HG03460 (cell line): ENCODE measurements at regions not wholly inside any gene's neighbourhood (a gene's known extent, or its start where the extent isn't known, plus 50 kb on each side); places are given as distances from the start of the nearest gene placed in this dataset.
"Not testable (repeated sequence)": the region's sequence is repeated elsewhere in the genome, so short reads cannot be mapped to it uniquely, and the experiment has no call there.

Experiments used
- ATAC-seq: cut with Tn5 transposase; IDR thresholded peaks from one replicate; pipeline ENCODE4 v1.9.1; 2021; ENCODE audit not compliant: unreplicated experiment

DNA sequence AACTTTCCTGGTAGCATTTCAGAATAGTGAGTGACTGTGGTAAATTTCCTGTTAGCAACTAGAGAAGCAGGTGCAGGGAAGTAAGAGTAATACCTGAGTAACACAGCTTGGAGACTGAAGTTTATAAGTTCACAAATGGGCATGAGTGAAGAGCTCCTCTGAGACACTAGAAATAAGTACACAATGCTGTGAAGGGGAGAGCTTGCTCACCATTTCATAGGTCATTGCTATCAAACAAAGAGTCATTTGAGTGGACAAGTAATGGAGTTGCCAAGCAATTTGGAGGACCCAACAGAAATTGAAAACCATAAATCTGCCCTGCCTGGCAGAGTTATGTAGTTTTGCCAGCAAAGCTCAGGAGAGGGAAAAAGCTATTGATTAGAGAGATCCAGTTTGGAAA lies 523.6 kb downstream of the TRAM1L1 start:
- no peak for ATAC-seq

- ATAC-seq: no peak
Observed at GRCh38 chr4:116551806-116552205, 533.6 kb downstream of the TRAM1L1 start.

DNA sequence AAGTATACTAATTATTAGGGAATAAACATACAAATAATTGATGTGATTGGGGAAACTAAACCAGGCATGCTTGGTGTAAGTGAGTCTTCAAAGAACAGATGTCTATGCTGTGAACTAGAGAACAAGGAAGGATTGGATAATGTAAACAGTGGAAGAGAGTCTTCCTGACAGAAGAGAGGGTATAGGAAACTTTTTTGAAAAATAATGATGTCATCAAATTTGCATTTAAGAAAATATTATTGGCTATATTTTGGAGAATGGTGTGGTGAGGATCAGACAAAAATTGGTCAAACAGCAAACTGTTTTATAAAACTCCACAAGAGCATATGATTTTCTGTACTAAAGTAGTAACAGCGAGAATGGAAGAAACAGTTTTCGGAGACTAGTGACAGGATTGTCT lies 537.7 kb downstream of the TRAM1L1 start:
- no peak for ATAC-seq

- no peak for ATAC-seq
Observed at GRCh38 chr4:116546759-116547158, 538.6 kb downstream of the TRAM1L1 start.

DNA sequence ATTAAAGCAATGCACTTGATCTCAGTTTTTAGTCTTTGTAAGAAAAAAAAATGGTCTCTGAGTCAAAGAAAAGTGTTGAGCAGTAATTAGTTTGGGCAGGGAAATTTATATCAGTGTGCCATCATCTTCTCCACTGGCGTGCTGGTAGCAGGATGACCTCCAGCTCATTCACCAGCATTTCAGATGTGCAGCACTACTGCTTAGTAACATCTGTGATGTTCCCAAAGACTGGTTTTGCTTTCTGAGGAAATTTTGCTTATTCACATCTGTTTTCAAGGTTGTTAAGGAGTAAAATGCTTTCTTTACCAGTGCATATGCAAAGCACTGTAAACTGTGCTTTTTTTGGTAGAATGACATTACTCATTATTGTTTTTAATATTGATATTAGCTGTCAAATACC lies 540.4 kb downstream of the TRAM1L1 start:
- ATAC-seq: no peak

GRCh38 chr4:116539744-116540143 lies 545.6 kb downstream of the TRAM1L1 start:
- ATAC-seq: no peak

GRCh38 chr4:116537828-116538227 lies 547.5 kb downstream of the TRAM1L1 start:
- ATAC-seq: no peak

GRCh38 chr4:116536024-116536423 lies 549.4 kb downstream of the TRAM1L1 start:
- ATAC-seq: not testable (repeated sequence)

- ATAC-seq: peak; percentile 79
Observed at GRCh38 chr4:116531870-116532269, 553.5 kb downstream of the TRAM1L1 start.

GRCh38 chr4:116531026-116531425 lies 554.4 kb downstream of the TRAM1L1 start:
- no peak for ATAC-seq

DNA sequence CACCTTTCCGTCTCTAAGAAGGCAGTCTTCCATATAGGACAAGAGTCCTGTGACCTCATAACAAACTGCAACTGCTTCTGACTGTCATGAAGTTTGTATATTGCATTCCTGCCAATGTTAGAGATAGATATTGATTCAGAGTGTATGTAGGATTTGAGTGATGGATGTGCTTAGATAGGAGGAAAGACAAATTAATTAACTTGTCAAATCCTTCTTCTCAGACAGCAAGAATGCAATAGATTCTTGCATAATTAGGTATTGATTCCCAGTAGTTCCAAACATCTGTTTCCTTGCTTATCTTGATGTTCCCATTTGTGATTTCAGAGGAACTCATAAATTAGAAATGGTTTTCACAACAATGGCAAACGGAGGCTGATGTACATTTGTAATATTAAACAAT lies 555.3 kb downstream of the TRAM1L1 start:
- no peak for ATAC-seq

DNA sequence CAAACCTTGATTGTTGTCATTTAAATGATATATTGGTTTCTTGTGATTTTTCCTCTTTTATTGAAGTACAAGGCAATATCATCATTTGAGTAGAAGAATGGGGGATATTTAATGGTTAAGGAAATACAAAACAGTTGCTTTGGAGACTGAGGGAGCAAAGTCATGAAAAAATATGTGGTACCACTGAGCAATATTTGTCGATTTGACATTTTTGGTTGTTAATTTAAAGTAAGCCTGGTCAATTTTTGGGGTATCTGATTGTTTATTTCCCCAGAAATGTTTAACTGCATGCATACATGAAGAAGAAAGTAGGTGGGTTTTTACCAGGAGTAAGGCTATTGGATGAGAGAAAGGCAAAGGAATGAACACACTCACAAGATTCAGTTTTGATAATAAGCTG lies 556.2 kb downstream of the TRAM1L1 start:
- no peak for ATAC-seq

GRCh38 chr4:116522922-116523321 lies 562.5 kb downstream of the TRAM1L1 start:
- no peak for ATAC-seq

DNA sequence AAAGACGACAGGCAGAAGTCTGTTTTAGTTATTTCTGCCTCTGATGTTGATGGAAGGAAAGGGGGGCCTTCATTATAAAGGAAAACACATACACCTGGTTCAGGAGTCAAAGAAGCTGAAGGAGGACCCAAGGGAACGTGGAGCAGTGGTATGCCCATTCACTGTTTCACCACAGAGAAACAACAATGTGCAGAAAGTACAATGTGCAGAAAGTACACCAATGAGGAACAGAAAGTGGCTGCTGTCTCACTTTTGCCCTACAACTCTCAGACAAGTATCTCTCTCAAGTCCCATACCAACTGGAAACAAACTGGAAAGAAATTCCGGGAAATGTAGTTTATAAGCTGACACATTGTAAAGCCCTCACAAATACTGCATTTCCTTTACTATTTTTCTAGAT lies 564.5 kb downstream of the TRAM1L1 start:
- ATAC-seq: no peak

- ATAC-seq: no peak
Observed at GRCh38 chr4:116516711-116517110, 568.7 kb downstream of the TRAM1L1 start.

- ATAC-seq: no peak
Observed at GRCh38 chr4:116515959-116516358, 569.4 kb downstream of the TRAM1L1 start.

GRCh38 chr4:116512552-116512951 lies 572.8 kb downstream of the TRAM1L1 start:
- ATAC-seq: no peak

DNA sequence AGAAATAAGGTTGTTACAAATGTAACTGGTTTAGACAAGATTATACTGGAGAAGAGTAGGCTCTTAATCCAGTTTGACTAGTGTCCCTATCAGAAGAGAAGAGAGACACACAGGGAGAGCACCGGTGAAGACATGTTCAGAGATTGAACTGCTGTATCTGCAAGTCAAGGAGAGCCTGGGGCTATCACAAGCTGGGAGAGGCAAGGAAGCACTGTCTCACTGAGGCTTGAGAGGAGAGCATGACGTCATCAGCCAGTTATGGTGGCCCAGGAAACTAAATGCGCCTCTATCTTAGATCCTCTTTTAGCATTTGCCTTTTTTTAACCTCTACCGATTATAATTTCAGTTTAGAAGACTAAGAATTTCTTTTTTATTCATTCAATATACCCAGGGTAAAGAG lies 583.4 kb downstream of the TRAM1L1 start:
- ATAC-seq: no peak

GRCh38 chr4:116500225-116500624 lies 585.2 kb downstream of the TRAM1L1 start:
- ATAC-seq: no peak

DNA sequence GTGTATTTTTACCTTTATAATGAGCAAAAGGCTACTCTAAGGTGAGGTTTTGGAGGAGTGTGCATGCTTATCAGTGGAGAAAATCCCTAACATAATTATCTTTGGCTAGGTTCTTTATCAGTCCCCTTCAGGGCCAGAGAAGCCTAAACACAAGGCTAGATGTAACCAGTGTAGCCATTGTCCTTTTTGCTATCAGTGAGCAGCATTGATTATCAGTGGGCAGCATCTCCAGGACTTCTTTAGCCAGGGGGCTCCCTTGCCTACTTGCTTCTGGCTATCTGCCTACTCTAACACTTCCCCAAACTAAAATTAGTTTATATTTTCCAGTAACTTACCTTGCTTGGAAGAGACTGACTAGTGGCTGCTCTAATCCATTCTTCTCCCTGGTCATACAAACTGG lies 595.6 kb downstream of the TRAM1L1 start:
- no peak for ATAC-seq

GRCh38 chr4:116486401-116486800 lies 599.0 kb downstream of the TRAM1L1 start:
- ATAC-seq: no peak

DNA sequence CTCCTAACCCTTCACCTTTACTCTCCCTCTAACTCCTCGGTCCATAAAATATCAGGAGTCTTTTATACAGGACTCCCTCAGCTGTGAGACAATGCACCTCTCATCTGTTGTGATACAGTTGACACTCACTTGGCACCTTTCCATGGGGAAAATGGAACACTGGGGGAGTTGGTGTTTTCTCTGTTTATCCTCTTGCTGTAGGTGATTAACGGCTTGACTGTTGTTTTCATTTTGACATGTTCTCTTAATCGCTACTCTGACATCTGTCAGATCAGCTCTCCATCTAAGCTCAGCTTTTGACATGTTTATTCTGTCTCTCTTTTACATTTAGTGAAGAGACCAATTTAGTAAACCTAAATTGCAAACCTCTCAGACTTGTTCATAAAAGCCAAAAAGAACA lies 604.8 kb downstream of the TRAM1L1 start:
- no peak for ATAC-seq

DNA sequence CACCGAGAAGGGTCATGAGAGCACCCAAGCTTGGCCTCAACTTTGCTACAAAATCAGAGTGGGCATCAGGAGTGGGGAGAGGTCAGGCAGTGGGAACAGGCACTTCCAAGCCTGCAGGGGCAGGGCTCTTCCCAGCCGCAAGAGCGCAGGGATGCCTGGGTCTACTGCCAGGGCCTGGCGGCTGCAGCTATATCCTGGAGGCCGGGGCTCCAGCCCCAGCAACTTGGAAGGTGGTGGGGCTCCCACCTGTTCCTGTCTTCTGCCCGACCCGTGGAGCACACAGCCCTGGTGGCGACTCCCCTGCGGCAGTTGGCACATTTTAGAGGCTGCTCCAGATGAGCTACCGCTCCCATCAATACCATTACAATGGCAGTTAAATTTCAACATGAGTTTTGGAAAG lies 607.0 kb downstream of the TRAM1L1 start:
- ATAC-seq: no peak

DNA sequence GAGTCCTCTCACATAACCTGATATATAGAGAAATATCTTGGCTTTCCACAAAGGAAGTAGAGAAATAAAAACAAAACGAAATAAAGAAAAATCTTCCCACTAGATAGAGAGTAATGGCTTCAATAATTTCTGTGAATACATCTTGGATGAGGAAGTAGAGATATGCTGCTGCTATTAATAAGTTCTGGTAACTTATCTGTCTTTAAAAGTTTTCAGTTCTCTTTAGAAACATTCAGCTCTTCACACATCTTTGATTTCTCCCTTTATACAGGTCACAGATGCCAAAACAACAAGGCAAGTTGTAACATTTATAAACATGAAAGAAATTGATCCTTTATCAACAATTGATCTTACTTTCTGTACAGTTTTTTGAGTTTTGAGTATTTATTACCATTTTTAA lies 615.8 kb downstream of the TRAM1L1 start:
- ATAC-seq: peak; percentile 71
